ENCODE measurements at regions not wholly inside any gene's neighbourhood (a gene's known extent, or its start where the extent isn't known, plus 50 kb on each side); places are given as distances from the start of the nearest gene placed in this dataset.
"Not testable (repeated sequence)": the region's sequence is repeated elsewhere in the genome, so short reads cannot be mapped to it uniquely, and the experiment has no call there.

DNA sequence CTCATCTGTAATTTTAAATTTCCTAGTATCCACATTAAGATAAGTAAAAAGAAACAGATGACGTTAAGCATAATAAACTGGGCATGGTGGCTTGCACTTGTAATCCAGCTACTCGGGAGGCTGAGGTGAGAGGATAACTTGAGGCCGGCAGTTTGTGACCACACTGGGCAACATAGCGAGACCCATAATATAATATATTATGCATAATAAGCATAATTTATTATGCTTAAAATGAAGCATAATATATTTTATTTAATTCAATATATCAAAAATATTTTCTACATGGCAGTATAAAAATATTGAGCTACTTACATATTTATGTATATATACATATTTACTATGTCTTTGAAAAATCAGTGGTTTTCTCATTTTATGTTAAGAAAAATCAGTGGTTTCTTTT lies 128.3 kb downstream of the GOSR1 start:
- TF ChIP-seq, protein P1, sequence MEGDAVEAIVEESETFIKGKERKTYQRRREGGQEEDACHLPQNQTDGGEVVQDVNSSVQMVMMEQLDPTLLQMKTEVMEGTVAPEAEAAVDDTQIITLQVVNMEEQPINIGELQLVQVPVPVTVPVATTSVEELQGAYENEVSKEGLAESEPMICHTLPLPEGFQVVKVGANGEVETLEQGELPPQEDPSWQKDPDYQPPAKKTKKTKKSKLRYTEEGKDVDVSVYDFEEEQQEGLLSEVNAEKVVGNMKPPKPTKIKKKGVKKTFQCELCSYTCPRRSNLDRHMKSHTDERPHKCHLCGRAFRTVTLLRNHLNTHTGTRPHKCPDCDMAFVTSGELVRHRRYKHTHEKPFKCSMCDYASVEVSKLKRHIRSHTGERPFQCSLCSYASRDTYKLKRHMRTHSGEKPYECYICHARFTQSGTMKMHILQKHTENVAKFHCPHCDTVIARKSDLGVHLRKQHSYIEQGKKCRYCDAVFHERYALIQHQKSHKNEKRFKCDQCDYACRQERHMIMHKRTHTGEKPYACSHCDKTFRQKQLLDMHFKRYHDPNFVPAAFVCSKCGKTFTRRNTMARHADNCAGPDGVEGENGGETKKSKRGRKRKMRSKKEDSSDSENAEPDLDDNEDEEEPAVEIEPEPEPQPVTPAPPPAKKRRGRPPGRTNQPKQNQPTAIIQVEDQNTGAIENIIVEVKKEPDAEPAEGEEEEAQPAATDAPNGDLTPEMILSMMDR (conservative IDR thresholded peaks at IDR 0.05; ENCODE audit: control insufficient read depth, insufficient read depth, low read depth, low read length): no peak
- no peak for DNase-seq (ENCODE audit: low read depth)
- no peak overlapping the region for H3K4me3 ChIP-seq (ENCODE audit: control insufficient read depth, low read depth, low read length)

DNA sequence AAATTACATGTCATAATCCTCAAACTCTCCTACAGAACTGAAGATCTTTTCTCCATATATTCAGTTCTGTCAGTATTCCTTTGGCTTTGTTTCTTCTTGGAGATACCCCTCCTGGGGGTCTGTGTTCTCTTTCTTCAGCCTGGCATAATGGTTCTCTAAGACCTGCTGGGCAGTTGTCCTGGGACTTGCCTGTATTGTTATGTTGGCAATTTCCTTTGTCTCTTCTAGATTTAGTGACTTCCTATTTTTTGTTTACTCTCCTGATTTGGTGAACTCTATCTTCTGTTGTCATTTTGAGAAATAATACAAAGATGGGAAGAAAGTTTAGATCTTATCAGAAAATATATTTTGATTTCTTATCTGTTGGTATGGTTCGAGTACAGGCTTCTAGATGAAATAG lies 127.8 kb downstream of the GOSR1 start:
- TF ChIP-seq, protein P1 (conservative IDR thresholded peaks at IDR 0.05; ENCODE audit: control insufficient read depth, insufficient read depth, low read depth, low read length): no peak
- no peak overlapping the region for H3K4me3 ChIP-seq (ENCODE audit: control insufficient read depth, low read depth, low read length)
- no peak for DNase-seq (ENCODE audit: low read depth)

DNA sequence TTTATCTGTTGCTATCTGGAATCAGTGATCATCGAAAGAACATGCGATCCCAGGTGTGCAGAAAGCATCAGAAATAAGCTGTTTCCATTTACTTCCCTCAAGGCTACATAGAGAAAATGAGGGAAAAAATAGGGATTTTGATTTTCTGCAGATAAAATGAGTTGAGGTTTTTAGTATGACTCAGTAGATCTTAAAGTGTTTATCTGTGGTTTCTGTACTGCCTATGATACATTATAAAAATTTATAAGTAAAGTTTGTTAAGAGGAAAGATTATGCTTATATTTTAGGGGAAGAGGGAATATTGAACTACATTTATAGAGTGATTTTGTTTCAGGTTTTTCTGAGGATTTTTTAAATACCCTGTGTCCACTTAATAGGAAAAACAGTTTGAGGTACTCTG lies 125.2 kb downstream of the GOSR1 start:
- H3K4me3 ChIP-seq (ENCODE audit: control insufficient read depth, low read depth, low read length): not testable (repeated sequence)

DNA sequence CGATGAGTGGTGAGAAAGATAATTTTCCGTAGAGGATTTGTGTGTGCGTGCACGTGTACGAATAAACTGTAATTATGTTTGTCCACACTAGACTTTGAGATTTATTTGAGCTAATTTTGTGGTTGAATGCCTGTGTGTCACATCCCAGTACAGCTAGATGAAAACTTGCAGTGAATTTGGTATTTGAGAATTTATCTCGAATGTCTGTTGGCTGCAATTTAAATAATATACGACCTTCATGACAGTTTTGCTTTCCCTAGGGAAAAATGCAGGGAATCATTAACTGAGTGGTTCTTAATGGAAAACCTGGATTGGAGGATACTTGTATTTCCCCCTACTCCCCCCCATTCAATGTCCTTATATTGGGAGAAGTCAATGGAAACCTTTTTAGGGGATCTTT lies 124.8 kb downstream of the GOSR1 start:
- DNase-seq (ENCODE audit: low read depth): peak; percentile 15
- peak overlapping the region; percentile 39 for H3K4me3 ChIP-seq (ENCODE audit: control insufficient read depth, low read depth, low read length)

More for the DNA sequence above, 125.2 kb downstream of the GOSR1 start:
- DNase-seq (ENCODE audit: low read depth): peak; percentile 18

DNA sequence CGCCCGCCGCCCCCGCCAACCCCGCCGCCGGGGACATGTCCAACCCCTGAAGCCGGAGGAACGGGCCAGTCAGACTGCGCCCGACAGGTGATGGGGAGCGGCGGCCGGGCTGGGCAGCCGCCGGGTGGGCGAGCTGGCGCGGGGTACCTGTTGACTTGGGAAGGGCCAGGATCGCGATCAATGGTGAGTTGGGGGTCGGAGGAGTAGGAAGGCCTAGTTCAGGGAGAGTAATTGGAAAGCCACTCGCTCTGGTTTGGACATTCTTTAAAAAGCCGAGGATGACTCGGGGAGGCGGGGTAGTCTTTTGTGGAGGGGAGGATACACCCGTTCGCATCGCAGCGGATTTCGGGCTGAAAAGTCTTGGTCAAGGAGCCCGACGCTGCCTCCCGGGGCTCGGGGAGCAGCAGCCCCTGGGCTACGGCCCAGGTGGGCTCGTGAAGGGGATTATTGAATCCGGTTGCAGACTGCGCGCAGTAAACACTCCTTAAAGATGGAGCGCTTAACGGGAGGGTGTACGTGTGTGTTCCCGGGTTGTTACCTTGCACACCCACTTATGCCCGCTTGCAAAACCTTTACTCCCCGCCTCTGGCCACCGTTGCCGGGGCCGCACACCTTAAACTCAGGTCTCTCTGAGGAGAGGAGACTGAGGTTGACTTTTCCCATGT lies 123.8 kb downstream of the GOSR1 start:
- H3K4me3 ChIP-seq (ENCODE audit: control insufficient read depth, low read depth, low read length): peak overlapping the region; percentile 80
- peak; percentile 18 for DNase-seq (ENCODE audit: low read depth)
- TF ChIP-seq, protein P1 (conservative IDR thresholded peaks at IDR 0.05; ENCODE audit: control insufficient read depth, insufficient read depth, low read depth, low read length): no peak

DNA sequence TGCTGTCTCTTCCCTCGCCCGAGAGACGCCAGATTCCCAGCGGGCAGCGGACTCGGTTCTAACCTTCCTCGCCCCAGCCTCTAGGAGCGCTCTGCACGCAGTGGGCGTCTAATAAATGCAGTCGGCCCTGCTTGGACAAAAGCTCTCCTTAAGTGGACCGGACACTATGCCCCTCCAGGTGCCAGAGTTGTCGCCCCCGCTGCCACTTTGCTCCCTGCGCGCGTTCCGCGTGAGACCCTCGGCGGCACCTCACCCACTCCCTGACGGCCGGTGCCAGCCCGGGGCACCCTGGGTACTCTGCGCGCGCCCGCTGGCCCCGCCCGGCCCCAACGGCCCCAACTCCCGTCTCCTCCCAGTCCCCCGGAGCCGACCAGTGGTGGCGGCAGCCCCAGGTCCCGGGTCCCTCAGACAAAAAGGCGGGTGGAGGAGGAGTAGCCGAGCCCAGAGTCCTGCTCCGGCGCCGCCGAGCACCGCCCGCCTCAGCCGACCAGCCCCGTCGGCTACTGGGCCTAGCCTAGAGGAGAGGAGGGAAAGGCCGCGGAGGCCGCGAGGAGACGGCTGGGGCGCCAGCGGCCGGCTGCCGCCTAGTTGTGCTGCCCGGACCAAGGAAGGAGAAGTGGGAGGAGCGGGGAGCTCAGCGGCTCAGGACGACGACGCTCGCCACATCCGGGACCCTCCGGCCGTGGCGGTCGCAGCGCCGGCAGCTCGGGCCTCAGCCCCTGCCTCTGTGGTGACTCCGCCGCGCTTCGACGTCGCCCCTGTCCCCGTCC lies 123.0 kb downstream of the GOSR1 start:
- TF ChIP-seq, protein P1 (conservative IDR thresholded peaks at IDR 0.05; ENCODE audit: control insufficient read depth, insufficient read depth, low read depth, low read length): peak; percentile 67
- H3K4me3 ChIP-seq (ENCODE audit: control insufficient read depth, low read depth, low read length): peak overlapping the region; percentile 80
- DNase-seq (ENCODE audit: low read depth): peak; percentile 67

DNA sequence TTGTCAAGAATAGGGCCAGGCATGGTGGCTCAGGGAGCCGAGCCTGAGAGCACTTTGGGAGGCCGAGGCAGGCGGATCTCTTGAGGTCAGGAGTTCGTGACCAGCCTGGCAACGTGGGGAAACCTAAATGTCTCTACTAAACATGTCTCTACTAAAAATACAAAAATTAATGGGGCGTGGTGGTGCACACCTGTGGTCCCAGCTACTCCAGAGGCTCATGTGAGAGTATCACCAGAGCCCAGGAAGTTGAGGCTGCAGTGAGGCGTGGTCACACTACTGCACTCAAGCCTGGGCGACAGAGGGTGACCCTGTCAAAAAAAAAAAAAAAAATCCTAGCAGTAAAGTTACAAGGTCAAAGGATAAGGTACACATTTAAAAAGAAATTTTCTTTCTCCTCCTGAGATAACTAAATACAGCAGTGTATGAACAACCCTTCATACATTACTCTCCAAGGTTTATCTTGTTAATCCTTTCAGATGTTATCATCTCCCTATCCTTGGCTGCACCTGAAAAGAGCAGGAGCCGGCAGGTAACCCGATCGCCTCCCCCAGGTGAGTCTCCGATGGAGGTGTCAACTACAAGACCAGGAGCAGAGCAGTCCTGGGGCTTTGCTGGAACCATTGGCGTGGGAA lies 122.3 kb downstream of the GOSR1 start:
- TF ChIP-seq, protein P1 (conservative IDR thresholded peaks at IDR 0.05; ENCODE audit: control insufficient read depth, insufficient read depth, low read depth, low read length): no peak
- no peak for DNase-seq (ENCODE audit: low read depth)
- peak overlapping the region; percentile 80 for H3K4me3 ChIP-seq (ENCODE audit: control insufficient read depth, low read depth, low read length)

Measured in fibroblast of mammary gland (primary cell).